ENCODE measurements at regions not wholly inside any gene's neighbourhood (a gene's known extent, or its start where the extent isn't known, plus 50 kb on each side); places are given as distances from the start of the nearest gene placed in this dataset.

DNA sequence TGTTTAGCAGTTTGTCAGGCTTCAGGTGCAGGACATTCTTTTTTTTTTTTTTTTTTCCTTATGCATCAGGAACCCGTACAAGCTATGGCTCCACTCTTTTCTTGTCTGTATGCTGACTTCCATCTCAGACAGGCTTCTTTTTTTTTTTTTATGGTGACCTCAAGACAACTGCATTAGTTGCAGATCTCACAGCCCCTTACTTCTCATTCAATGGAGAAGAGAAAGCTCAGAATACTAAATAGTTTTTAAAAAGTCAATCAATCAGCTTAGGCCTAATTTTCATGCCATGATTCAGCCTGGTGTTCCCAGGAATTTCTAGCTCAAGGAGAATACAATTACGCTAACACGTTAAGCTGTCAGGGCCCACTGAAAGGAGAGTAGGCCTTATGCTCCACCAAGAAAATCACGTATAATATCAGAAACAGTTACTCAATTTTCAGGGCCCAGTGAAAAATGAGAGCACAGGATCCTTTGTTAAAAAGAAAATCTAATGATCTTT, 1596.0 kb upstream of the MIR17HG start:
- no peak for TF ChIP-seq POLR2A (IDR thresholded peaks at IDR 0.05)
- TF ChIP-seq, protein P1, sequence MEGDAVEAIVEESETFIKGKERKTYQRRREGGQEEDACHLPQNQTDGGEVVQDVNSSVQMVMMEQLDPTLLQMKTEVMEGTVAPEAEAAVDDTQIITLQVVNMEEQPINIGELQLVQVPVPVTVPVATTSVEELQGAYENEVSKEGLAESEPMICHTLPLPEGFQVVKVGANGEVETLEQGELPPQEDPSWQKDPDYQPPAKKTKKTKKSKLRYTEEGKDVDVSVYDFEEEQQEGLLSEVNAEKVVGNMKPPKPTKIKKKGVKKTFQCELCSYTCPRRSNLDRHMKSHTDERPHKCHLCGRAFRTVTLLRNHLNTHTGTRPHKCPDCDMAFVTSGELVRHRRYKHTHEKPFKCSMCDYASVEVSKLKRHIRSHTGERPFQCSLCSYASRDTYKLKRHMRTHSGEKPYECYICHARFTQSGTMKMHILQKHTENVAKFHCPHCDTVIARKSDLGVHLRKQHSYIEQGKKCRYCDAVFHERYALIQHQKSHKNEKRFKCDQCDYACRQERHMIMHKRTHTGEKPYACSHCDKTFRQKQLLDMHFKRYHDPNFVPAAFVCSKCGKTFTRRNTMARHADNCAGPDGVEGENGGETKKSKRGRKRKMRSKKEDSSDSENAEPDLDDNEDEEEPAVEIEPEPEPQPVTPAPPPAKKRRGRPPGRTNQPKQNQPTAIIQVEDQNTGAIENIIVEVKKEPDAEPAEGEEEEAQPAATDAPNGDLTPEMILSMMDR (IDR thresholded peaks at IDR 0.05), result no peak

Measured in prostate gland (tissue), 2 donors.